IMR-90 (cell line): ENCODE measurements at regions not wholly inside any gene's neighbourhood (a gene's known extent, or its start where the extent isn't known, plus 50 kb on each side); places are given as distances from the start of the nearest gene placed in this dataset.

Source experiments
- ATAC-seq: fragments of 200-7000 bp; cut with Tn5 transposase; 2 replicates; pipeline ENCODE4 v1.9.1; 2020; ENCODE audit warnings: low read depth, mild to moderate bottlenecking, moderate library complexity
- BruUV-seq: library from RNA; stranded (reverse); fragments of 400-500 nt; replicated peaks from 2 replicates; lab custom pipeline; 2021; lab: Mats Ljungman, UMichigan
- CTCF ChIA-PET: fragments of 300-600 bp; formaldehyde crosslinking; extraction: SDS; loops from one replicate; lab custom pipeline; 2021; ENCODE audit warnings: antibody characterized with exemption; lab: Yijun Ruan, JAX
- POLR2A ChIA-PET: fragments of 300-600 bp; sonication (Branson Sonifier 250); formaldehyde crosslinking; loops from one replicate; lab custom pipeline; 2022; ENCODE audit warnings: antibody characterized with exemption; ENCODE audit not compliant: unreplicated experiment; lab: Charles Lee
- DNase-seq: peaks from one replicate; pipeline ENCODE4 v3.0.0; 2013
- H2AFZ ChIP-seq: replicated peaks from 2 replicates; pipeline ENCODE3; 2013; ENCODE audit warnings: low read length, mild to moderate bottlenecking; ENCODE audit not compliant: poor library complexity
- H2AK5ac ChIP-seq: 2 replicates; pipeline ENCODE4 v1.6.1; 2013; ENCODE audit warnings: low read depth, low read length, inconsistent platforms
- H2AK9ac ChIP-seq: replicated peaks from 2 replicates; pipeline ENCODE3; 2013; ENCODE audit warnings: mild to moderate bottlenecking, low read depth, low read length, moderate library complexity; ENCODE audit not compliant: poor library complexity
- H2BK120ac ChIP-seq: 2 replicates; pipeline ENCODE4 v1.6.1; 2013; ENCODE audit warnings: low read depth, low read length, inconsistent platforms
- H2BK15ac ChIP-seq: 3 replicates; pipeline ENCODE4 v1.6.1; 2013; ENCODE audit warnings: low read depth, low read length, inconsistent platforms
- H2BK20ac ChIP-seq: 2 replicates; pipeline ENCODE4 v1.6.1; 2013; ENCODE audit warnings: low read depth, mild to moderate bottlenecking, inconsistent platforms, low read length, moderate library complexity
- H2BK5ac ChIP-seq: 2 replicates; pipeline ENCODE4 v1.6.1; 2013; ENCODE audit warnings: mild to moderate bottlenecking, low read depth, low read length, inconsistent platforms; ENCODE audit not compliant: poor library complexity, severe bottlenecking
- H3K14ac ChIP-seq: replicated peaks from 2 replicates; pipeline ENCODE4 v1.6.1; 2013; ENCODE audit warnings: low read depth, low read length, inconsistent platforms
- H3K18ac ChIP-seq: 2 replicates; pipeline ENCODE4 v1.6.1; 2013; ENCODE audit warnings: low read depth, low read length, control low read depth
- H3K23ac ChIP-seq: 2 replicates; pipeline ENCODE4 v1.6.1; 2013; ENCODE audit warnings: low read depth, low read length, inconsistent platforms
- H3K27ac ChIP-seq: 2 replicates; pipeline ENCODE4 v1.5.1; 2013; ENCODE audit warnings: mild to moderate bottlenecking, control low read depth, low read length; ENCODE audit not compliant: insufficient read depth
- H3K27me3 ChIP-seq: 2 replicates; pipeline ENCODE4 v1.6.1; 2013; ENCODE audit warnings: low read length; ENCODE audit not compliant: control insufficient read depth, insufficient read depth
- H3K36me3 ChIP-seq: 2 replicates; pipeline ENCODE4 v1.6.1; 2013; ENCODE audit warnings: low read length, mixed read lengths; ENCODE audit not compliant: control insufficient read depth, insufficient read depth
- H3K4ac ChIP-seq: 2 replicates; pipeline ENCODE4 v1.6.1; 2013; ENCODE audit warnings: low read depth, low read length, inconsistent platforms
- H3K4me1 ChIP-seq: 2 replicates; pipeline ENCODE4 v1.6.1; 2013; ENCODE audit warnings: low read length, mixed read lengths; ENCODE audit not compliant: control insufficient read depth, insufficient read depth
- H3K4me2 ChIP-seq: 2 replicates; pipeline ENCODE4 v1.6.1; 2013; ENCODE audit warnings: low read depth, mild to moderate bottlenecking, control low read depth, low read length, moderate library complexity
- H3K4me3 ChIP-seq: 2 replicates; pipeline ENCODE4 v1.5.1; 2013; ENCODE audit warnings: low read depth, mild to moderate bottlenecking, control low read depth, low read length, moderate library complexity; ENCODE audit not compliant: insufficient read depth
- H3K56ac ChIP-seq: 2 replicates; pipeline ENCODE4 v1.6.1; 2013; ENCODE audit warnings: low read length, inconsistent platforms; ENCODE audit not compliant: insufficient read depth; ENCODE audit errors: extremely low read depth
- H3K79me1 ChIP-seq, 2 experiments: 2 replicates each; pipeline ENCODE4 v1.6.1; 2013; ENCODE audit warnings: low read length in 2 of 2, inconsistent platforms in 1 of 2, low read depth in 1 of 2
- H3K9ac ChIP-seq: 2 replicates; pipeline ENCODE4 v1.6.1; 2013; ENCODE audit warnings: low read depth, low read length, control low read depth
- H3K9me1 ChIP-seq: 2 replicates; pipeline ENCODE4 v1.6.1; 2013; ENCODE audit warnings: low read length, inconsistent platforms; ENCODE audit not compliant: insufficient read depth
- H3K9me3 ChIP-seq: 2 replicates; pipeline ENCODE4 v1.6.1; 2013; ENCODE audit warnings: low read length; ENCODE audit not compliant: control insufficient read depth, insufficient read depth
- H4K20me1 ChIP-seq: 2 replicates; pipeline ENCODE4 v1.6.1; 2013; ENCODE audit warnings: low read length, inconsistent platforms; ENCODE audit not compliant: insufficient read depth
- H4K5ac ChIP-seq: 2 replicates; pipeline ENCODE4 v1.6.1; 2013; ENCODE audit warnings: mild to moderate bottlenecking, low read depth, low read length, control low read depth
- H4K8ac ChIP-seq, 2 experiments: 2 replicates each; pipeline ENCODE4 v1.6.1; 2013; ENCODE audit warnings: low read depth in 2 of 2, low read length in 2 of 2, control low read depth in 1 of 2, inconsistent platforms in 1 of 2
- H4K91ac ChIP-seq: 2 replicates; pipeline ENCODE4 v1.6.1; 2013; ENCODE audit warnings: low read depth, low read length, inconsistent platforms; ENCODE audit not compliant: insufficient read depth
- BHLHE40 ChIP-seq: fragments of 150-350 bp; IDR thresholded peaks from 2 replicates; pipeline ENCODE4 v1.6.1; 2016; ENCODE audit warnings: mild to moderate bottlenecking, low read depth, low read length
- CEBPB ChIP-seq: IDR thresholded peaks from 2 replicates; pipeline ENCODE4 v1.6.1; 2012; ENCODE audit warnings: low read depth, low read length, improper control_type of control experiment
- CHD1 ChIP-seq: IDR thresholded peaks from 2 replicates; pipeline ENCODE4 v1.6.1; 2012; ENCODE audit warnings: low read depth, low read length, improper control_type of control experiment
- MAFK ChIP-seq: IDR thresholded peaks from 2 replicates; pipeline ENCODE4 v1.6.1; 2012; ENCODE audit warnings: low read depth, low read length, improper control_type of control experiment
- NFE2L2 ChIP-seq: fragments of 150-350 bp; IDR thresholded peaks from 2 replicates; pipeline ENCODE4 v1.6.1; 2016; ENCODE audit warnings: low read depth, mild to moderate bottlenecking, low read length
- RAD21 ChIP-seq: IDR thresholded peaks from 2 replicates; pipeline ENCODE4 v1.6.1; 2012; ENCODE audit warnings: low read length, improper control_type of control experiment
- RCOR1 ChIP-seq: IDR thresholded peaks from 2 replicates; pipeline ENCODE4 v1.6.1; 2012; ENCODE audit warnings: mild to moderate bottlenecking, low read length, improper control_type of control experiment; ENCODE audit not compliant: insufficient replicate concordance
- SMC3 ChIP-seq: fragments of 150-350 bp; IDR thresholded peaks from 2 replicates; pipeline ENCODE4 v1.6.1; 2016; ENCODE audit warnings: low read depth, mild to moderate bottlenecking, antibody characterized with exemption, low read length, moderate library complexity
- WGBS, 2 experiments: methylation state at CpG; one replicate each; pipeline versions ENCODE4 v1.1.5 to v1.1.7; 2013; ENCODE audit warnings: missing lambda C conversion rate in 2 of 2; ENCODE audit not compliant: insufficient read length in 1 of 2; ENCODE audit errors: extremely low coverage in 2 of 2; 5-methylcytosine and 5-hydroxymethylcytosine counted together
- dilution Hi-C: fragments of 300-500 bp; cut with HindIII; formaldehyde crosslinking; loops from one replicate; pipeline ENCODE4 v1.14.3; 2018; ENCODE audit warnings: low sequenced_read_pairs; ENCODE audit not compliant: unreplicated experiment
- in situ Hi-C: fragments of 300-500 bp; cut with MboI; formaldehyde crosslinking; loops from 3 replicates; pipeline ENCODE4 v1.14.3; 2019; ENCODE audit warnings: low sequenced_read_pairs, inconsistent platforms, mixed read lengths
- intact Hi-C: fragments of 100-400 bp; cut with micrococcal nuclease; formaldehyde crosslinking; loops from 2 replicates; pipeline ENCODE4 v1.10.0; 2022
- TF ChIP-seq, protein P1 (sequence below): conservative IDR thresholded peaks from 2 replicates; pipeline ENCODE4 v1.5.1; 2012; ENCODE audit warnings: mild to moderate bottlenecking, low read depth, low read length, improper control_type of control experiment
- TF ChIP-seq, protein P2 (sequence below): fragments of 150-350 bp; IDR thresholded peaks from 2 replicates; pipeline ENCODE4 v1.6.1; 2016; ENCODE audit warnings: low read depth, mild to moderate bottlenecking, low read length, moderate library complexity, borderline replicate concordance
- TF ChIP-seq, protein P3 (sequence below): fragments of 150-350 bp; IDR thresholded peaks from 2 replicates; pipeline ENCODE4 v1.6.1; 2017; ENCODE audit warnings: mild to moderate bottlenecking, antibody characterized with exemption, low read length, low read depth

DNA sequence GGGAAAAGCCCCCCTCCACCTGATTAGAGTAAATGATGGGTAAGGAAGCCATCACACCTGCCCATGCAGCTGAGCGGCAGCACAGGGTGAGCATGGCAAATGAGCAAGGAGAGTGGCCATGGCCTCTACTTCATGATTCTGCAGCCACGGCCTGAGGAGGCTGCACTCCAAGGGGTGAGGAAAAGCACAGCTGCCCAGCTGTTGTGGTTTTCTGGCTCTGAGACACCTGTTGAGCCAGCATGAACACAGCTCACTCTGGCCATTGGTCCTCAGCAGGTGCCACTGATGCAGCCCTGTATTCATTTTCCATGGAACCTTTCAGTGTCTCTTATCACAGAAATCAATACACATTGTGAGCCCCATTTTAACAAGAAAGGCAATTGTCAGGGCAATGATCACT lies 707.2 kb downstream of the AACS start:
- Histone ChIP-seq H4K5ac (no peak overlapping the region), H3K27ac (no peak overlapping the region), H3K36me3 (no peaks in the 10 kb centered on the region), H2BK15ac (no peak overlapping the region), H3K9me3 (peaks cover 15% of the 10 kb centered on the region), H4K20me1 (no peaks in the 10 kb centered on the region), H3K4me1 (no peaks in the 10 kb centered on the region), H3K18ac (no peak overlapping the region), H3K4ac (no peak overlapping the region), H4K8ac (no peak overlapping the region), H3K23ac (no peak overlapping the region), H3K27me3 (no peaks in the 10 kb centered on the region), H2AK9ac (no peak overlapping the region), H3K4me2 (no peak overlapping the region), H2BK120ac (no peak overlapping the region), H2BK20ac (no peak overlapping the region), H3K9me1 (no peaks in the 10 kb centered on the region), H3K56ac (no peak overlapping the region), H2BK5ac (no peak overlapping the region), H3K79me1 (no peaks in the 10 kb centered on the region), H3K9ac (no peak overlapping the region), H3K14ac (no peak overlapping the region), H2AK5ac (no peak overlapping the region), H3K4me3 (no peak overlapping the region), H2AFZ (no peak overlapping the region), H4K91ac (no peak overlapping the region)
- dilution Hi-C loops = no loop called here
- no peak for DNase-seq
- ATAC-seq = no peak
- BruUV-seq = no TSS peak
- TF ChIP-seq, protein P1, sequence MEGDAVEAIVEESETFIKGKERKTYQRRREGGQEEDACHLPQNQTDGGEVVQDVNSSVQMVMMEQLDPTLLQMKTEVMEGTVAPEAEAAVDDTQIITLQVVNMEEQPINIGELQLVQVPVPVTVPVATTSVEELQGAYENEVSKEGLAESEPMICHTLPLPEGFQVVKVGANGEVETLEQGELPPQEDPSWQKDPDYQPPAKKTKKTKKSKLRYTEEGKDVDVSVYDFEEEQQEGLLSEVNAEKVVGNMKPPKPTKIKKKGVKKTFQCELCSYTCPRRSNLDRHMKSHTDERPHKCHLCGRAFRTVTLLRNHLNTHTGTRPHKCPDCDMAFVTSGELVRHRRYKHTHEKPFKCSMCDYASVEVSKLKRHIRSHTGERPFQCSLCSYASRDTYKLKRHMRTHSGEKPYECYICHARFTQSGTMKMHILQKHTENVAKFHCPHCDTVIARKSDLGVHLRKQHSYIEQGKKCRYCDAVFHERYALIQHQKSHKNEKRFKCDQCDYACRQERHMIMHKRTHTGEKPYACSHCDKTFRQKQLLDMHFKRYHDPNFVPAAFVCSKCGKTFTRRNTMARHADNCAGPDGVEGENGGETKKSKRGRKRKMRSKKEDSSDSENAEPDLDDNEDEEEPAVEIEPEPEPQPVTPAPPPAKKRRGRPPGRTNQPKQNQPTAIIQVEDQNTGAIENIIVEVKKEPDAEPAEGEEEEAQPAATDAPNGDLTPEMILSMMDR = no peak
- TF ChIP-seq CHD1 (no peak), RAD21 (no peak), BHLHE40 (no peak), RCOR1 (no peak), NFE2L2 (no peak), SMC3 (no peak), CEBPB (no peak), MAFK (no peak)
- TF ChIP-seq, protein P2, sequence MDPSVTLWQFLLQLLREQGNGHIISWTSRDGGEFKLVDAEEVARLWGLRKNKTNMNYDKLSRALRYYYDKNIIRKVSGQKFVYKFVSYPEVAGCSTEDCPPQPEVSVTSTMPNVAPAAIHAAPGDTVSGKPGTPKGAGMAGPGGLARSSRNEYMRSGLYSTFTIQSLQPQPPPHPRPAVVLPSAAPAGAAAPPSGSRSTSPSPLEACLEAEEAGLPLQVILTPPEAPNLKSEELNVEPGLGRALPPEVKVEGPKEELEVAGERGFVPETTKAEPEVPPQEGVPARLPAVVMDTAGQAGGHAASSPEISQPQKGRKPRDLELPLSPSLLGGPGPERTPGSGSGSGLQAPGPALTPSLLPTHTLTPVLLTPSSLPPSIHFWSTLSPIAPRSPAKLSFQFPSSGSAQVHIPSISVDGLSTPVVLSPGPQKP = no peak
- TF ChIP-seq, protein P3, sequence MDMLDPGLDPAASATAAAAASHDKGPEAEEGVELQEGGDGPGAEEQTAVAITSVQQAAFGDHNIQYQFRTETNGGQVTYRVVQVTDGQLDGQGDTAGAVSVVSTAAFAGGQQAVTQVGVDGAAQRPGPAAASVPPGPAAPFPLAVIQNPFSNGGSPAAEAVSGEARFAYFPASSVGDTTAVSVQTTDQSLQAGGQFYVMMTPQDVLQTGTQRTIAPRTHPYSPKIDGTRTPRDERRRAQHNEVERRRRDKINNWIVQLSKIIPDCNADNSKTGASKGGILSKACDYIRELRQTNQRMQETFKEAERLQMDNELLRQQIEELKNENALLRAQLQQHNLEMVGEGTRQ = no peak
- intact Hi-C loops = no loop called here
- in situ Hi-C loops = no loop called here
- WGBS, 2 experiments = 80% methylated on average over 1 of the region's 2 CpGs; no CpG with 5 or more reads in 1 of the 2 experiments
- CTCF ChIA-PET = no interaction called here
- POLR2A ChIA-PET = no interaction called here
